ENCODE measurements at regions not wholly inside any gene's neighbourhood (a gene's known extent, or its start where the extent isn't known, plus 50 kb on each side); places are given as distances from the start of the nearest gene placed in this dataset.

GRCh38 chr10:6956562-6956961 is 376.5 kb upstream of the PRKCQ start:
- Histone ChIP-seq H3K4me1 (ENCODE audit: insufficient read depth, low read length) (no peaks in the 10 kb centered on the region), H3K79me2 (ENCODE audit: insufficient read depth, low read length) (no peaks in the 10 kb centered on the region), H3K27me3 (ENCODE audit: insufficient read depth, low read length) (no peaks in the 10 kb centered on the region), H3K36me3 (ENCODE audit: insufficient read depth, low read length) (no peaks in the 10 kb centered on the region), H4K20me1 (ENCODE audit: insufficient read depth, low read length) (no peaks in the 10 kb centered on the region), H3K27ac (ENCODE audit: low read depth, low read length) (no peak overlapping the region), H3K4me3 (ENCODE audit: insufficient read depth, low read length) (no peak overlapping the region), H3K9me3 (ENCODE audit: low read depth, low read length) (peaks cover 4% of the 10 kb centered on the region), H3K4me2 (ENCODE audit: insufficient read depth, low read length) (no peak overlapping the region), H2AFZ (ENCODE audit: low read length) (no peak overlapping the region)
- DNase-seq (ENCODE audit: insufficient read length, low spot score, missing footprints) = no peak
- no peak for TF ChIP-seq CTCF (IDR thresholded peaks at IDR 0.05; ENCODE audit: extremely low read depth, low read depth, low read length)

GRCh38 chr10:6953271-6953801 is 373.3 kb upstream of the PRKCQ start:
- no peak for DNase-seq (ENCODE audit: insufficient read length, low spot score, missing footprints)

GRCh38 chr10:6951732-6952131 is 371.7 kb upstream of the PRKCQ start:
- no peak for TF ChIP-seq CTCF (IDR thresholded peaks at IDR 0.05; ENCODE audit: extremely low read depth, low read depth, low read length)
- peaks cover 4% of the 10 kb centered on the region for H3K9me3 ChIP-seq (ENCODE audit: low read depth, low read length)
- H3K4me2 ChIP-seq (ENCODE audit: insufficient read depth, low read length) = no peak overlapping the region
- no peak overlapping the region for H3K27ac ChIP-seq (ENCODE audit: low read depth, low read length)
- H3K36me3 ChIP-seq (ENCODE audit: insufficient read depth, low read length) = no peaks in the 10 kb centered on the region
- DNase-seq (ENCODE audit: insufficient read length, low spot score, missing footprints) = no peak
- no peaks in the 10 kb centered on the region for H3K4me1 ChIP-seq (ENCODE audit: insufficient read depth, low read length)
- no peak overlapping the region for H2AFZ ChIP-seq (ENCODE audit: low read length)
- no peaks in the 10 kb centered on the region for H3K27me3 ChIP-seq (ENCODE audit: insufficient read depth, low read length)
- no peak overlapping the region for H3K4me3 ChIP-seq (ENCODE audit: insufficient read depth, low read length)
- H4K20me1 ChIP-seq (ENCODE audit: insufficient read depth, low read length) = no peaks in the 10 kb centered on the region
- no peaks in the 10 kb centered on the region for H3K79me2 ChIP-seq (ENCODE audit: insufficient read depth, low read length)

More at GRCh38 chr10:6953271-6953801, 373.3 kb upstream of the PRKCQ start:
- no peak for TF ChIP-seq CTCF (IDR thresholded peaks at IDR 0.05; ENCODE audit: extremely low read depth, low read depth, low read length)
- Histone ChIP-seq H3K4me3 (ENCODE audit: insufficient read depth, low read length) (no peak overlapping the region), H3K4me1 (ENCODE audit: insufficient read depth, low read length) (no peaks in the 10 kb centered on the region), H3K4me2 (ENCODE audit: insufficient read depth, low read length) (no peak overlapping the region), H3K9me3 (ENCODE audit: low read depth, low read length) (peaks cover 4% of the 10 kb centered on the region), H3K27me3 (ENCODE audit: insufficient read depth, low read length) (no peaks in the 10 kb centered on the region), H3K79me2 (ENCODE audit: insufficient read depth, low read length) (no peaks in the 10 kb centered on the region), H3K27ac (ENCODE audit: low read depth, low read length) (no peak overlapping the region), H4K20me1 (ENCODE audit: insufficient read depth, low read length) (no peaks in the 10 kb centered on the region), H2AFZ (ENCODE audit: low read length) (no peak overlapping the region), H3K36me3 (ENCODE audit: insufficient read depth, low read length) (no peaks in the 10 kb centered on the region)

GRCh38 chr10:6950133-6950532 is 370.1 kb upstream of the PRKCQ start:
- TF ChIP-seq CTCF (IDR thresholded peaks at IDR 0.05; ENCODE audit: extremely low read depth, low read depth, low read length) = no peak
- no peak overlapping the region for H3K4me2 ChIP-seq (ENCODE audit: insufficient read depth, low read length)
- peaks cover 4% of the 10 kb centered on the region for H3K9me3 ChIP-seq (ENCODE audit: low read depth, low read length)
- no peaks in the 10 kb centered on the region for H3K36me3 ChIP-seq (ENCODE audit: insufficient read depth, low read length)
- H3K79me2 ChIP-seq (ENCODE audit: insufficient read depth, low read length) = no peaks in the 10 kb centered on the region
- H3K27ac ChIP-seq (ENCODE audit: low read depth, low read length) = no peak overlapping the region
- H3K27me3 ChIP-seq (ENCODE audit: insufficient read depth, low read length) = no peaks in the 10 kb centered on the region
- no peaks in the 10 kb centered on the region for H4K20me1 ChIP-seq (ENCODE audit: insufficient read depth, low read length)
- no peak overlapping the region for H2AFZ ChIP-seq (ENCODE audit: low read length)
- no peak for DNase-seq (ENCODE audit: insufficient read length, low spot score, missing footprints)
- no peak overlapping the region for H3K4me3 ChIP-seq (ENCODE audit: insufficient read depth, low read length)
- no peaks in the 10 kb centered on the region for H3K4me1 ChIP-seq (ENCODE audit: insufficient read depth, low read length)

Data from osteoblast (primary cell).